HEK293 (cell line): ENCODE measurements at regions not wholly inside any gene's neighbourhood (a gene's known extent, or its start where the extent isn't known, plus 50 kb on each side); places are given as distances from the start of the nearest gene placed in this dataset.

ENCODE experiments used
- CTCF ChIP-seq: fragments of 450-650 bp; formaldehyde crosslinking; IDR thresholded peaks from 2 replicates; pipeline ENCODE4 v1.5.1; 2016; ENCODE audit warnings: missing biosample characterization, missing genetic modification characterization
- GFI1B ChIP-seq: fragments of 450-650 bp; formaldehyde crosslinking; IDR thresholded peaks from 2 replicates; pipeline ENCODE4 v1.5.1; 2016; ENCODE audit warnings: missing biosample characterization, missing genetic modification characterization
- GLI4 ChIP-seq: fragments of 450-650 bp; formaldehyde crosslinking; IDR thresholded peaks from 2 replicates; pipeline ENCODE4 v1.5.1; 2016; ENCODE audit warnings: missing biosample characterization, missing genetic modification characterization
- PATZ1 ChIP-seq: fragments of 450-650 bp; formaldehyde crosslinking; IDR thresholded peaks from 2 replicates; pipeline ENCODE4 v1.5.1; 2016; ENCODE audit warnings: missing biosample characterization, missing genetic modification characterization
- PRDM1 ChIP-seq: fragments of 450-650 bp; formaldehyde crosslinking; IDR thresholded peaks from 2 replicates; pipeline ENCODE4; 2016; ENCODE audit warnings: missing biosample characterization, missing genetic modification characterization
- ZNF138 ChIP-seq: fragments of 450-650 bp; formaldehyde crosslinking; IDR thresholded peaks from 2 replicates; pipeline ENCODE4 v1.5.1; 2016; ENCODE audit warnings: missing biosample characterization, missing genetic modification characterization, borderline replicate concordance
- ZNF18 ChIP-seq: fragments of 450-650 bp; formaldehyde crosslinking; IDR thresholded peaks from 2 replicates; pipeline ENCODE4 v1.5.1; 2016; ENCODE audit warnings: missing biosample characterization, missing genetic modification characterization
- ZNF350 ChIP-seq: fragments of 450-650 bp; formaldehyde crosslinking; IDR thresholded peaks from 2 replicates; pipeline ENCODE4 v1.5.0; 2017; ENCODE audit warnings: missing biosample characterization, mild to moderate bottlenecking, missing genetic modification characterization
- ZNF501 ChIP-seq: fragments of 450-650 bp; formaldehyde crosslinking; IDR thresholded peaks from 2 replicates; pipeline ENCODE4 v1.5.1; 2016; ENCODE audit warnings: missing biosample characterization, missing genetic modification characterization
- ZNF544 ChIP-seq: fragments of 450-650 bp; formaldehyde crosslinking; IDR thresholded peaks from 2 replicates; pipeline ENCODE4 v1.5.0; 2017; ENCODE audit warnings: missing biosample characterization, missing genetic modification characterization
- ZNF664 ChIP-seq: fragments of 450-650 bp; formaldehyde crosslinking; IDR thresholded peaks from 2 replicates; pipeline ENCODE4 v1.5.1; 2016; ENCODE audit warnings: missing biosample characterization, missing genetic modification characterization
- ZNF785 ChIP-seq: fragments of 450-650 bp; formaldehyde crosslinking; IDR thresholded peaks from 2 replicates; pipeline ENCODE4 v1.5.1; 2016; ENCODE audit warnings: missing biosample characterization, missing genetic modification characterization

- TF ChIP-seq CTCF (tag by site-specific recombination) (no peak), ZNF18 (tag by site-specific recombination) (no peak), ZNF664 (no peak), ZNF501 (no peak), GLI4 (tag by site-specific recombination) (no peak), PRDM1 (tag by site-specific recombination) (no peak), ZNF350 (tag by site-specific recombination) (no peak), GFI1B (tag by site-specific recombination) (no peak), ZNF785 (tag by site-specific recombination) (no peak), ZNF138 (tag by site-specific recombination) (no peak), ZNF544 (tag by site-specific recombination) (no peak), PATZ1 (no peak)
Observed at GRCh38 chr1:58905628-58906221, 121.9 kb upstream of the JUN start.
